ENCODE measurements at regions not wholly inside any gene's neighbourhood (a gene's known extent, or its start where the extent isn't known, plus 50 kb on each side); places are given as distances from the start of the nearest gene placed in this dataset.
"Not testable (repeated sequence)": the region's sequence is repeated elsewhere in the genome, so short reads cannot be mapped to it uniquely, and the experiment has no call there.

- ATAC-seq (no peak), DNase-seq (no peak)
- intact Hi-C loops (cut with micrococcal nuclease): no loop called here
These were observed 488.8 kb downstream of the ETNK1 start for GRCh38 chr12:23113781-23114180.

DNA sequence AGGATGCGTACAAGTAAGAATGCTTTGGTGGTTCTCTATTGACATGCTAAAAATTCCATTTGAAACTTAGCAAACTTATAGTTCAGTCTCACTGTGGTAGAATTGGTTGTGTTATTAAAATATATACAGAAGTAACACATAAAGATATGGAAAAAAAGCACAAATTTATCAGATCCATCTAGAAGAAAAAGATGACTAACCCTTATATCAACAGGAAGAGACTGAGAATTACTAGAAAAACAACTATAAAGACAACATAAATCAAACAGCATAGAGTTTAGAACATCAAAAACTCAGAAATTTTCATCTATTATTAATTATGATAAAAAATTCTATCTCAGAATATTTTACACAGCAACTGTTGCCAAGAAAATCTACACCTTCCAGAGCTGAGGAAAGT lies 491.0 kb downstream of the ETNK1 start:
- no peak for ATAC-seq
- intact Hi-C loops (cut with micrococcal nuclease): no loop called here

GRCh38 chr12:23126794-23127193 lies 501.8 kb downstream of the ETNK1 start:
- ATAC-seq (no peak), DNase-seq (no peak)
- intact Hi-C loops (cut with micrococcal nuclease): no loop called here

More for the DNA sequence above, 491.0 kb downstream of the ETNK1 start:
- DNase-seq: no peak

GRCh38 chr12:23127701-23128100 lies 502.7 kb downstream of the ETNK1 start:
- intact Hi-C loops (cut with micrococcal nuclease): no loop called here
- DNase-seq: no peak
- ATAC-seq: no peak

DNA sequence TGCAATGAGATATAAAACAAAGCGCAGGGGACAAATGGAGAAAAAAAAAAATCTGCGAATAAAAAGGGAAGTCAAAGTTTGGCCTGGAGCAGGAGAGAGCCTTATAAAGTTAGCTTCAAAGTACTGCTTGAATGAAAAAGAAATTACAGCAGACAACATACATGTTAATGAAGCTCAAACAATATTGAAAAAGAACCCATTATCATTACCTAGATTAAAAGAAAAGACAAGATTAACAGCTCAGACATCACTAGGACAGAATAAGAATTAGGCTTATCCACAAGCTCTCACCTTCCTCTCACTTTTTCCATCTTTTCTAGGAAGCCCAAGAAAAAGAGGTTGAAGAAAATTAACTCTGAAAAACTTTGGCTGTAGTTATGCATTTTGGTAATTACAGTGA lies 503.5 kb downstream of the ETNK1 start:
- no peak for ATAC-seq
- DNase-seq: no peak
- intact Hi-C loops (cut with micrococcal nuclease): no loop called here

DNA sequence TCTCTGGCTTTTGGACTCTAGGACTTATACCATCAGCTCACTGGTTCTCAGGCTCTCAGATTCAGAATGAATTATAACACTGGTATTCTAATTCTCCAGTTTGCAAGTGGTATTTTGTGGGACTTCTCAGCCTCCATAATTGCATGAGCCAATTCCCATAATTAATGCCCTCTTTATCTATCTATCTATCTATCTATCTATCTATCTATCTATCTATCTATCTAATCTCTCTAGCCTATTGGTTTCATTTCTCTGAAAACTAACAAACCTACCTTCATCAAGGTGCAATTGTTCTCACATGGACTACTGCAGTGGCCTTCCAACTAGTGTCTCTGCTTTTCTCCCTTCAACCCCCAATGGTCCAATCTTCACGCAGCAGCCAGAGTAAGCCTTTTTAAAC lies 507.4 kb downstream of the ETNK1 start:
- DNase-seq (no peak), ATAC-seq (no peak)
- intact Hi-C loops (cut with micrococcal nuclease): no loop called here

DNA sequence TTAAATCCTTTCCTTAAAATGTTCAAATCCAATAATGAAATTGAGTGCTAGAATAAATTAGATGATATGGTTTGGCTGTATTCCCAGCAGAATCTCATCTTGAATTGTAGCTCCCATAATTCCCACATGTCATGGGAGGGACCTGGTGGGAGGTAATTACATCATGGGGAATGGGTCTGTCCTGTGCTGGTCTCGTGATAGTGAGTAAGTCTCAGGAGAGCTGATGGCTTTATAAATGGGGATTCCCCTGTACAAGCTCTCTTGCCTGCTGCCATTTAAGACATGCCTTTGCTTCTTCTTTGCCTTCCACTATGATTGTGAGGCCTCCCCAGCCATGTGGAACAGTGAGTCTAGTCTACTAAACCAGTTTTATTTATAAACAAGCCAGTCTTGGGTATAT lies 508.5 kb downstream of the ETNK1 start:
- no peak for ATAC-seq
- intact Hi-C loops (cut with micrococcal nuclease): no loop called here
- DNase-seq: no peak

DNA sequence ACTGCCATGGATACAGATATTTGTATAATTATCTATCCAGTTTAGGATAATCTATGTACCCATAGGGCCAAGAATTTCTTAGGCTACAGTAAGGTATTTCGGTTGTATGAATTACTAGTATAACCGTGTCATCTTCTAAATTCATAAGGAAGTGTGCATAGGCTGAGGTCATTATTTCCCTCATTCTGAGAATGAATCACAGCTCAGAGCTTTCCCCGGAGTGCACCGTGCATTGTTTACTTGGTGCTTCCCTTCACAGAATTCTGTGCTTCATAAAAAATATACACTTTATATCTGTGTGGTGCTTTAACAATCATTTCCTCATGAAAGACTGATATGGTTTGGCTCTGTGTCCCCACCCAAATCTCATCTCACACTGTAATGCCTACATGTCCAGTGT lies 514.1 kb downstream of the ETNK1 start:
- intact Hi-C loops (cut with micrococcal nuclease): no loop called here
- DNase-seq (no peak), ATAC-seq (no peak)

DNA sequence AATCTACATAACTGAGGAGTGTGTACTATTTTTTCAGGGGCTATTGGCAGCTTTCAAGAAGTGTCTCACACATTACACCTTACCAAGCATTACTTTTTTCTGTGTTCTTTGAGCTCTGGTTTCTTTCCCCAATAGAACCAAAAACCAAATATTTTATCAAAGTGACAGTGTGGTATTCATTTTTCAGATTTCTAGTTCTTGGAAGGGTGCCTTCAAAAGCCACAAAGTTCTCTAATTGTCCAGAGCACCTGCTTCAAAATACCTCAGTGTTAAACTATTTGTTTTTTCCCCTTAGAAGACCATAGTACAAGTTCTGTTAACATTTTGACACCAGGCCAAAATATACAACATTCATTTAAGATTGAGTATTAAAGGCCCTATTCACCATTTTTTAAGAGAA lies 515.7 kb downstream of the ETNK1 start:
- intact Hi-C loops (cut with micrococcal nuclease): no loop called here
- no peak for DNase-seq
- ATAC-seq: no peak

DNA sequence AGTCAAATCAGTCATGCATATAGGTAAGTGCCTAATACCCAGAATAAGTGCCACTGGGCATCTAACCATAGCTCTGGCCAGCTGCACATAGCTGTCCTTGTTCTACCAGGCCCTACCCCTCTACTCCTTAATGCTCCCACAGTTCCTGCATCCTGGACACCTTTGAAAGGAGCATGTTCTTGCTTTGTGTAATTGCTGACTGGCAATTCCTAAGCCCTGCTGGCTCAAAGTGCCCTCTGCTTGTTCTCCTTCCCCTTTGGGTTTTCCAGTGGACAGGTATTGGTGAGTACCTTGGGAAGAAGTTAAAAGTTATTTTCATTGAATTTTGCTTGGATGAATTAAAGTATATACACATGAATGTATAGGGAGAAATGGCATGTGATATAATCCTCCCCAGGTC lies 516.4 kb downstream of the ETNK1 start:
- no peak for DNase-seq
- no peak for ATAC-seq
- intact Hi-C loops (cut with micrococcal nuclease): no loop called here

- peak; percentile 23 for DNase-seq
- ATAC-seq: not testable (repeated sequence)
These were observed 521.1 kb downstream of the ETNK1 start for GRCh38 chr12:23146070-23146469.

GRCh38 chr12:23168459-23168858 lies 543.5 kb downstream of the ETNK1 start:
- intact Hi-C loops (cut with micrococcal nuclease): no loop called here

More at GRCh38 chr12:23146070-23146469, 521.1 kb downstream of the ETNK1 start:
- intact Hi-C loops (cut with micrococcal nuclease): not testable (repeated sequence)

GRCh38 chr12:23169012-23169695 lies 544.2 kb downstream of the ETNK1 start:
- intact Hi-C loops (cut with micrococcal nuclease): no loop called here
- ATAC-seq: no peak
- DNase-seq: no peak

More at GRCh38 chr12:23168459-23168858, 543.5 kb downstream of the ETNK1 start:
- DNase-seq (no peak), ATAC-seq (no peak)

DNA sequence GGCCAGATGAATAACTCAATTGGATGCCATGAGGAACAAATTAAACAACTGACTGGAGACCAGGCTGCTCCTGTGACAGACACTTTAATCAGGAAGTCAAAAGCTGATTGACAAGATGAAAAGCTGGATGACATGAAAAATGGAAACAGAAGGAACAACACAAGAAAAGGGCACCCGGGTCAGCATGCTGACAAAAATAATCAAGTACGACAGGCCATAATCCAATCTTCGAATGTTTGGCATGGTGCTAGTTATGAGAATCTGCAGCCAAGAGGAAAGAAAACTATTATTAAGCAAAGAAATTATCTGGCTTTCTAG lies 544.7 kb downstream of the ETNK1 start:
- intact Hi-C loops (cut with micrococcal nuclease): no loop called here
- ATAC-seq: no peak
- no peak for DNase-seq

DNA sequence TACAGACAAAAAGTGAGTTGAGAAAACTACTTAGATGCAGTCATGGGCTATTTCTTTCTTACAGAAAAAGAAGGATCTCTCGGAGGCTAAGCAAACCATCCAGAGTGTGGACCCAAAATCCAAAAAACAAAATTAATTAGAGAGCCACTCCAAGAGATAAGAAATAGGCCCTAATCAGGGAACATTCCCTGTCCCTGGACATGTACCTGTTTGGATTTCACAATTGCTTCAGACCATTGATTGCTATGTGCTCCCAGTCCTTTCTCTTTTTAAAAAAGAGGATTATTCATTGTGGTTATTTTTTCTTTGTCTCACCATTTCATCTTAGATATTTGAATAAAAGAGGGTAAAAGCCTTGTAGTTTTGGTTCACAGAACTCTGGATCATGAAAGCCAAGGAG lies 549.9 kb downstream of the ETNK1 start:
- no peak for ATAC-seq
- DNase-seq: no peak
- intact Hi-C loops (cut with micrococcal nuclease): no loop called here

DNA sequence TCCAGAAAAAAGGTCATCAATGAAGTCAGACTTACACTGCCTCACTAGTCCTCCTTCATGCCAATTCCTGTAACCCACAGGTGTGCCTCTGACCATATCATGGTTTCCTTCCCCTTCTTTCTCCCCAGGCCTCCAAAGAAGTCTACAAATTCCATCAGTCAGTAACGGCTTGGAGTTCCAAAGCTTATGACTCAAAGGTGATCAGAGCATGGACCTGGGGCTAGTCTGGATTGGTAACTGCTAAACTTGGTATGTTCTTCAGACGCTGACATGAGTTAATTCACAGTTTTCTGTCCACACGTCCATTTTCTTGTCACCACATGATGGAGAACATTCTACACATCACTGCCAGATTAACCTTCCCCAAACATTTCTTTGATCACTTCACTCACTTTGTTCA lies 560.4 kb downstream of the ETNK1 start:
- DNase-seq: no peak
- intact Hi-C loops (cut with micrococcal nuclease): no loop called here
- ATAC-seq: no peak

DNA sequence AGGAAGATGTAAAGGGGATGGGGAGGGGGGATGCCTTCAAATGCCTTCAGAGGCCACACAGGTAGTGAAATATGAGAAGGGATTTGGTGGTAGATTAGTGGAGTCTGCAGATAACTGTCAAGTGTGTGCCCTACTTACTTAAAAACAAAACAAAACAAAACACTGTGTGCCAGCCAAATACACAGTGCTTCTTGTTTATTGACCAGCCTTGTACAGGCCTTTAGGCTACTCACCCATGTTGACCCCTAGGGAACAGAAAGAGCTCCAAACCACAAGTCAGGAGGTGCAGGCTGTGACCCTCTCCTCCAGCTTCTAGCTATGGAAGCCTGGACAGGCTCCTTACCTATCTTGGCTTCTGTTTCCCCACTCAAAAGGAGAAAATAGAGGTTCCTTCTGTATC lies 562.0 kb downstream of the ETNK1 start:
- no peak for DNase-seq
- ATAC-seq: no peak

GRCh38 chr12:23193552-23193951 lies 568.6 kb downstream of the ETNK1 start:
- ATAC-seq (no peak), DNase-seq (no peak)
- intact Hi-C loops (cut with micrococcal nuclease): no loop called here

More for the DNA sequence above, 562.0 kb downstream of the ETNK1 start:
- intact Hi-C loops (cut with micrococcal nuclease): no loop called here

DNA sequence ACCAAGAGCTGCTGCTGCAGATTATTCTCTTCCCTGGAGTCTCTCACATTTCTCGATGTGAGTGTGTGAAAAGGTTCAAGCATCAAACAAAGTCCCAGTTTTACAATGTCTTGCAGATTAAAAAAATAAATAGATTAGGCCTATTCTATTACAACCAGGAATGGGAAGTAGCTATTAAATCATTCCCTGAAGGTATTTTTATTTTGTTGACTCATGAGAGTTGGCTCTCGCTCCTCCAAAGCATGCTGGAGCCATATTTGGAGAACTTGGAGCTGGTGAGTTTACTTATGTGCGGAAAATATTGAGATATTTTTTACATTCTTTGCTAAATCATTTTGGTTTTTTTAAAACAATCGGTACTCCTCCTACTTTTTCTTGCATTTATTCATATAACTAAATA lies 572.3 kb downstream of the ETNK1 start:
- ATAC-seq (no peak), DNase-seq (no peak)
- intact Hi-C loops (cut with micrococcal nuclease): no loop called here

- no peak for ATAC-seq
- intact Hi-C loops (cut with micrococcal nuclease): no loop called here
- DNase-seq: no peak
These were observed 577.8 kb downstream of the ETNK1 start for GRCh38 chr12:23202728-23203127.

- DNase-seq (no peak), ATAC-seq (peak; percentile 67)
- intact Hi-C loops (cut with micrococcal nuclease): no loop called here
These were observed 580.2 kb downstream of the ETNK1 start for GRCh38 chr12:23204933-23205778.
